H1 (cell line): ENCODE measurements at regions not wholly inside any gene's neighbourhood (a gene's known extent, or its start where the extent isn't known, plus 50 kb on each side); places are given as distances from the start of the nearest gene placed in this dataset.

ENCODE experiments used
- CTCF ChIA-PET: fragments of 300-600 bp; sonication (Branson Sonifier 250); formaldehyde crosslinking; loops from one replicate; lab custom pipeline; 2021; ENCODE audit not compliant: partially characterized antibody; lab: Charles Lee
- POLR2A ChIA-PET: fragments of 300-600 bp; sonication (Branson Sonifier 250); formaldehyde crosslinking; loops from one replicate; lab custom pipeline; 2021; ENCODE audit warnings: inconsistent platforms; ENCODE audit not compliant: partially characterized antibody; lab: Charles Lee
- DNase-seq, 2 experiments: peaks; one replicate each; pipeline versions ENCODE4 v3.0.0 to v3.0.0-alpha.2; 2010 to 2022; ENCODE audit warnings: low spot score in 2 of 2, low read depth in 1 of 2, mixed read lengths in 1 of 2
- FAIRE-seq: peaks from 2 replicates; lab custom pipeline; 2011; peaks lifted over from hg19 to GRCh38; lab: Jason Lieb, UNC
- H2AFZ ChIP-seq: 2 replicates; pipeline ENCODE4 v1.8.1; 2012; ENCODE audit warnings: low read length, inconsistent platforms
- H2AK5ac ChIP-seq: 2 replicates; pipeline ENCODE4 v1.6.1; 2013; ENCODE audit warnings: low read depth, low read length
- H2BK120ac ChIP-seq: replicated peaks from 2 replicates; pipeline ENCODE3; 2013; ENCODE audit warnings: low read depth, low read length, inconsistent platforms
- H2BK12ac ChIP-seq: 2 replicates; pipeline ENCODE4 v1.6.1; 2013; ENCODE audit warnings: low read depth, low read length
- H2BK15ac ChIP-seq: 2 replicates; pipeline ENCODE4 v1.6.1; 2013; ENCODE audit warnings: low read length
- H2BK20ac ChIP-seq: 2 replicates; pipeline ENCODE4 v1.6.1; 2013; ENCODE audit warnings: low read length
- H2BK5ac ChIP-seq: 2 replicates; pipeline ENCODE4 v1.6.1; 2013; ENCODE audit warnings: low read depth, low read length
- H3K14ac ChIP-seq: 2 replicates; pipeline ENCODE4 v1.6.1; 2013; ENCODE audit warnings: inconsistent platforms; ENCODE audit not compliant: insufficient read length
- H3K18ac ChIP-seq: 2 replicates; pipeline ENCODE4 v1.6.1; 2013; ENCODE audit warnings: low read length; ENCODE audit errors: extremely low read depth
- H3K23ac ChIP-seq: 2 replicates; pipeline ENCODE4 v1.6.1; 2013; ENCODE audit warnings: inconsistent platforms; ENCODE audit not compliant: insufficient read length
- H3K23me2 ChIP-seq: 2 replicates; pipeline ENCODE4 v1.6.1; 2013; ENCODE audit warnings: low read depth, low read length
- H3K27ac ChIP-seq: 2 replicates; pipeline ENCODE4 v1.6.1; 2011; ENCODE audit warnings: low read depth, low read length, inconsistent platforms
- H3K27me3 ChIP-seq, 4 experiments: replicated peaks in 1 of 4; 1 replicate in 1 of 4; 2 replicates in 3 of 4; pipeline versions ENCODE4 v1.6.1 to v1.8.1; 2011 to 2013; ENCODE audit warnings: low read length in 3 of 4, mild to moderate bottlenecking in 3 of 4, inconsistent platforms in 2 of 4, mixed read lengths in 2 of 4, moderate library complexity in 1 of 4; ENCODE audit not compliant: control insufficient read depth in 3 of 4, insufficient read depth in 3 of 4; ENCODE audit errors: extremely low read depth in 1 of 4
- H3K36me3 ChIP-seq, 4 experiments: 2 replicates each; pipeline versions ENCODE4 v1.6.1 to v1.8.1; 2011 to 2013; ENCODE audit warnings: mild to moderate bottlenecking in 4 of 4, low read length in 3 of 4, moderate library complexity in 2 of 4, control low read depth in 1 of 4, inconsistent platforms in 1 of 4; ENCODE audit not compliant: insufficient read depth in 4 of 4, control insufficient read depth in 2 of 4
- H3K4ac ChIP-seq: replicated peaks from 2 replicates; pipeline ENCODE3; 2013; ENCODE audit warnings: low read length, low read depth, mixed read lengths, inconsistent platforms; ENCODE audit not compliant: insufficient read length
- H3K4me1 ChIP-seq, 4 experiments: replicated peaks in 1 of 4; 1 replicate in 1 of 4; 2 replicates in 3 of 4; pipeline versions ENCODE4 v1.6.1 to v1.8.1; 2011 to 2013; ENCODE audit warnings: low read length in 3 of 4, inconsistent platforms in 2 of 4, mixed read lengths in 1 of 4; ENCODE audit not compliant: insufficient read depth in 4 of 4, control insufficient read depth in 3 of 4
- H3K4me2 ChIP-seq, 2 experiments: 2 replicates each; pipeline versions ENCODE4 v1.6.1 to v1.8.1; 2011 to 2013; ENCODE audit warnings: low read depth in 2 of 2, low read length in 2 of 2, control low read depth in 1 of 2, inconsistent platforms in 1 of 2, mild to moderate bottlenecking in 1 of 2; ENCODE audit not compliant: insufficient read depth in 1 of 2
- H3K4me3 ChIP-seq, 4 experiments: fragments of 200-600, 300-600 bp in 1 of 4; sonication (generic), shearing (Covaris generic), sonication (Bioruptor Twin) in 1 of 4; 2 replicates each; pipeline versions ENCODE4 v1.5.1 to v1.8.1; 2011 to 2016; ENCODE audit warnings: low read length in 4 of 4, low read depth in 3 of 4, control low read depth in 2 of 4, inconsistent platforms in 2 of 4, mild to moderate bottlenecking in 2 of 4, mixed read lengths in 1 of 4, moderate library complexity in 1 of 4; ENCODE audit not compliant: insufficient read depth in 2 of 4; ENCODE audit errors: extremely low read depth in 1 of 4
- H3K56ac ChIP-seq: replicated peaks from 2 replicates; pipeline ENCODE3; 2013; ENCODE audit warnings: low read depth, mild to moderate bottlenecking, mixed read lengths, low read length, inconsistent platforms; ENCODE audit not compliant: insufficient read length
- H3K79me1 ChIP-seq: 2 replicates; pipeline ENCODE4 v1.6.1; 2013; ENCODE audit warnings: low read depth, low read length, control low read depth
- H3K79me2 ChIP-seq, 2 experiments: 2 replicates each; pipeline versions ENCODE4 v1.6.1 to v1.8.1; 2012 to 2013; ENCODE audit warnings: low read length in 2 of 2, mild to moderate bottlenecking in 2 of 2, inconsistent platforms in 1 of 2; ENCODE audit not compliant: insufficient read depth in 2 of 2, control insufficient read depth in 1 of 2
- H3K9ac ChIP-seq, 4 experiments: replicated peaks in 1 of 4; 1 replicate in 1 of 4; 2 replicates in 3 of 4; pipeline versions ENCODE4 v1.6.1 to v1.8.1; 2011 to 2013; ENCODE audit warnings: low read depth in 3 of 4, low read length in 3 of 4, control low read depth in 2 of 4, mild to moderate bottlenecking in 2 of 4, moderate library complexity in 2 of 4, inconsistent platforms in 1 of 4; ENCODE audit errors: extremely low read depth in 1 of 4
- H3K9me3 ChIP-seq, 2 experiments: 2 replicates each; pipeline versions ENCODE4 v1.6.1 to v1.8.1; 2012 to 2013; ENCODE audit warnings: mild to moderate bottlenecking in 2 of 2, moderate library complexity in 2 of 2, control low read depth in 1 of 2, inconsistent platforms in 1 of 2, low read depth in 1 of 2, low read length in 1 of 2, mixed read lengths in 1 of 2; ENCODE audit not compliant: insufficient read depth in 2 of 2
- H4K20me1 ChIP-seq, 2 experiments: replicated peaks in 1 of 2; 2 replicates each; pipeline versions ENCODE3 to v1.8.1; 2011 to 2013; ENCODE audit warnings: inconsistent platforms in 2 of 2, low read length in 2 of 2, mild to moderate bottlenecking in 1 of 2; ENCODE audit not compliant: insufficient read depth in 2 of 2, control insufficient read depth in 1 of 2
- H4K5ac ChIP-seq: 2 replicates; pipeline ENCODE4 v1.6.1; 2013; ENCODE audit warnings: low read length, low read depth, mixed read lengths, inconsistent platforms; ENCODE audit not compliant: insufficient read length
- H4K8ac ChIP-seq: 2 replicates; pipeline ENCODE4 v1.8.0; 2013; ENCODE audit warnings: mild to moderate bottlenecking, moderate library complexity, low read length, inconsistent platforms; ENCODE audit not compliant: insufficient read depth; ENCODE audit errors: extremely low read depth
- H4K91ac ChIP-seq: replicated peaks from 2 replicates; pipeline ENCODE3; 2013; ENCODE audit warnings: low read length, mixed read lengths, inconsistent platforms; ENCODE audit not compliant: insufficient read length
- CHD2 ChIP-seq: IDR thresholded peaks from 2 replicates; pipeline ENCODE4 v1.6.1; 2012; ENCODE audit warnings: low read length, improper control_type of control experiment
- KDM4A ChIP-seq: IDR thresholded peaks from one replicate; pipeline ENCODE4 v1.7.1; 2012; ENCODE audit warnings: low read depth, mild to moderate bottlenecking, moderate library complexity, low read length, inconsistent platforms; ENCODE audit not compliant: severe bottlenecking
- NRF1 ChIP-seq: IDR thresholded peaks from 2 replicates; pipeline ENCODE4 v1.6.1; 2011; ENCODE audit warnings: mild to moderate bottlenecking, low read depth, low read length, improper control_type of control experiment
- RBBP5 ChIP-seq: IDR thresholded peaks from 2 replicates; pipeline ENCODE4 v1.7.1; 2012; ENCODE audit warnings: low read depth, mild to moderate bottlenecking, inconsistent platforms, low read length, moderate library complexity, borderline replicate concordance
- RNF2 ChIP-seq: fragments of 200-900, 300-1000 bp; sonication (generic); IDR thresholded peaks from 2 replicates; pipeline ENCODE4 v1.7.1; 2016; ENCODE audit warnings: borderline replicate concordance, low read depth, mild to moderate bottlenecking, antibody characterized with exemption, low read length; ENCODE audit not compliant: poor library complexity, severe bottlenecking; ENCODE audit errors: missing control alignments
- SAP30 ChIP-seq: fragments of 300-600 bp; sonication (generic); IDR thresholded peaks from 2 replicates; pipeline ENCODE4 v1.7.1; 2012; ENCODE audit warnings: low read length, moderate library complexity, mild to moderate bottlenecking, inconsistent platforms; ENCODE audit not compliant: insufficient read depth, insufficient replicate concordance
- SP2 ChIP-seq: IDR thresholded peaks from 2 replicates; pipeline ENCODE4 v1.6.1; 2012; ENCODE audit warnings: mild to moderate bottlenecking, low read length, inconsistent platforms
- ZNF274 ChIP-seq: IDR thresholded peaks from 2 replicates; pipeline ENCODE4 v1.7.0; 2012; ENCODE audit warnings: low read length, borderline replicate concordance; ENCODE audit errors: extremely low read depth
- WGBS, 2 experiments: shearing (Covaris generic) in 1 of 2; methylation state at CpG; one replicate each; pipeline versions ENCODE4 v1.1.6 to v1.1.7; 2013 to 2015; ENCODE audit warnings: low lambda C conversion rate in 2 of 2, mixed read lengths in 2 of 2, inconsistent platforms in 1 of 2, low coverage in 1 of 2, missing lambda C conversion rate in 1 of 2; ENCODE audit not compliant: insufficient replicate concordance in 2 of 2, insufficient coverage in 1 of 2, insufficient read length in 1 of 2; ENCODE audit errors: extremely low coverage in 1 of 2, missing lambda C conversion rate in 1 of 2; 5-methylcytosine and 5-hydroxymethylcytosine counted together

DNA sequence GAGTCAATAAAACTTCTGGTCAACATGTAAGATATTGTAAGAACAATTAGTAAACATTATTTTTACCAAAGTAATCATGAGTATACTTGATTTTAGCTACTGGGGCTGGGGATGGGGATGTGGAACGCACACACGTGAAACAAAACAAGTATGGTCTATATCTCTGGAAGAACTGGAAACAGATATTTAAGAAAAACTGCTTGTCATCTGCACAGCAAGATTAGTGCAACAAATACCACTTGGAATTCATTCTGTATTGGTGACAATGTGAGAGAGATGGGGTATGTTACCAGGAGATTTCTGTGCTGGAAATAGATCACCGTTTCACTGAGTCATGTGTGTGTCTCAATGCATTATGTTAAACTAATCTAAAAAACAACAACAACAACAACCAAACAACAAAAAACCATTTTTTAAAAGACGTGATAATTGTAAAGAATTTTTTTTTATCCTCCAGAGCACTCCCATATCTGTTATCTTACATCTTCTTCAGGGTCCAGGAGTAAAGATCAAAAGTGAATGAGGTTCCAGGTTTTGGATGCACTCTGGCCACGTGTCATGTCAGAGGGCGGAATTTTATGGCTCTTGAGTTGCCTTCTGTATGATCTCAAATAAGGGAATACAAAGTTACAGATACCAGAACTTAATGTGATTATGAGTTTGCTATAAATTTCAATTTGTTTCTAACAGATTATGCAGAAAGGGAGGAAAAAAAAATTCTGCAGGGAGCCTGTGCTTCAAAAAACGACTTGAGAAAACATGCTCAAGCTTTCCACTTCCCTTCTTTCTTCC is 153.0 kb downstream of the BBOX1 start:
- H3K4me1 ChIP-seq, result no peaks in the 10 kb centered on the region; a peak in 1 of 7 replicates

More for the DNA sequence above, 153.0 kb downstream of the BBOX1 start:
- Histone ChIP-seq H4K91ac (no peak overlapping the region), H3K9me3 (no peaks in the 10 kb centered on the region), H3K79me1 (no peaks in the 10 kb centered on the region), H2BK12ac (no peak overlapping the region), H3K79me2 (no peaks in the 10 kb centered on the region), H3K56ac (no peak overlapping the region), H3K4ac (no peak overlapping the region), H3K36me3 (no peaks in the 10 kb centered on the region), H2BK120ac (no peak overlapping the region), H2BK15ac (no peak overlapping the region), H4K5ac (no peak overlapping the region), H2BK20ac (no peak overlapping the region), H3K23me2 (no peaks in the 10 kb centered on the region), H4K8ac (no peak overlapping the region), H3K4me3 (no peak overlapping the region), H3K27ac (no peak overlapping the region), H2BK5ac (no peak overlapping the region), H3K14ac (no peak overlapping the region), H3K4me2 (no peak overlapping the region), H2AK5ac (no peak overlapping the region), H4K20me1 (no peaks in the 10 kb centered on the region), H3K18ac (no peak overlapping the region), H3K27me3 (no peaks in the 10 kb centered on the region), H3K9ac (no peak overlapping the region), H2AFZ (no peak overlapping the region), H3K23ac (no peak overlapping the region)
- ChIA-PET CTCF (interaction anchor here (0.7 kb wide), 1 partner anchor 12 kb away, joined by 3 read pairs; no protein-coding TSS in a partner anchor), POLR2A (no interaction called here)
- TF ChIP-seq ZNF274, result no peak
- TF ChIP-seq NRF1, result no peak
- TF ChIP-seq CHD2, result no peak
- TF ChIP-seq KDM4A, result no peak
- no peak for TF ChIP-seq RNF2
- TF ChIP-seq RBBP5, result no peak
- no peak for TF ChIP-seq SAP30
- TF ChIP-seq SP2, result no peak
- DNase-seq (no peak), FAIRE-seq (no peak)
- 87% methylated on average over 7 of the region's 7 CpGs; no CpG with 5 or more reads in 1 of the 2 experiments for WGBS, 2 experiments
